NB4 (cell line): ENCODE measurements at regions not wholly inside any gene's neighbourhood (a gene's known extent, or its start where the extent isn't known, plus 50 kb on each side); places are given as distances from the start of the nearest gene placed in this dataset.

Experiments
- CTCF ChIP-seq: IDR thresholded peaks from one replicate; pipeline ENCODE4 v1.5.1; 2012; ENCODE audit warnings: low read depth, low read length
- MAX ChIP-seq: IDR thresholded peaks from 2 replicates; pipeline ENCODE4 v1.6.1; 2011; ENCODE audit warnings: low read depth, low read length
- POLR2A ChIP-seq: IDR thresholded peaks from 2 replicates; pipeline ENCODE4 v1.6.1; 2011; ENCODE audit warnings: mild to moderate bottlenecking; ENCODE audit not compliant: insufficient read length; ENCODE audit errors: extremely low read depth

- TF ChIP-seq CTCF (no peak), POLR2A (no peak), MAX (no peak)
These were observed 63.8 kb downstream of the FBXO2 start for GRCh38 chr1:11590395-11590794.
